CD4-positive, alpha-beta memory T cell (primary cell): ENCODE measurements at regions not wholly inside any gene's neighbourhood (a gene's known extent, or its start where the extent isn't known, plus 50 kb on each side); places are given as distances from the start of the nearest gene placed in this dataset.

Source experiments
- CTCF ChIA-PET: fragments of 350-600 bp; sonication (Branson Sonifier 250); formaldehyde crosslinking; loops from one replicate; lab custom pipeline; 2021; ENCODE audit warnings: inconsistent platforms; ENCODE audit not compliant: partially characterized antibody; lab: Charles Lee
- POLR2A ChIA-PET: fragments of 350-600 bp; sonication (Branson Sonifier 250); formaldehyde crosslinking; loops from one replicate; lab custom pipeline; 2021; ENCODE audit not compliant: partially characterized antibody; lab: Charles Lee
- DNase-seq, 5 donors: peaks; one replicate each; pipeline versions ENCODE4 v3.0.0 to v3.0.0-alpha.2; 2020 to 2022; ENCODE audit warnings: mixed read lengths in 1 of 5
- H3K27ac ChIP-seq: one replicate; pipeline ENCODE4 v1.7.0; 2013; ENCODE audit warnings: low read depth, low read length
- H3K27me3 ChIP-seq: 2 replicates; pipeline ENCODE4 v1.7.0; 2013; ENCODE audit warnings: mild to moderate bottlenecking, low read length, moderate library complexity; ENCODE audit not compliant: insufficient read depth
- H3K36me3 ChIP-seq: 2 replicates; pipeline ENCODE4 v1.7.0; 2013; ENCODE audit warnings: mild to moderate bottlenecking, low read length, moderate library complexity; ENCODE audit not compliant: insufficient read depth
- H3K4me1 ChIP-seq: 2 replicates; pipeline ENCODE4 v1.7.0; 2013; ENCODE audit warnings: mild to moderate bottlenecking, low read length, moderate library complexity; ENCODE audit not compliant: insufficient read depth
- H3K4me3 ChIP-seq, 2 donors: one replicate each; pipeline ENCODE4 v1.7.0; 2013; ENCODE audit warnings: low read length in 2 of 2, mild to moderate bottlenecking in 1 of 2
- H3K9me3 ChIP-seq, 2 donors: one replicate each; pipeline ENCODE4 v1.7.0; 2013; ENCODE audit warnings: low read length in 2 of 2, control low read depth in 1 of 2; ENCODE audit not compliant: control insufficient read depth in 1 of 2
- H3K27ac Mint-ChIP-seq, 7 donors: one replicate each; pipeline ENCODE4 v1.8.0; 2020 to 2021; ENCODE audit warnings: mixed read lengths in 7 of 7, mild to moderate bottlenecking in 6 of 7, inconsistent platforms in 3 of 7, moderate library complexity in 3 of 7
- H3K27me3 Mint-ChIP-seq, 2 donors: one replicate each; pipeline ENCODE4 v1.8.0; 2020 to 2021; ENCODE audit warnings: mixed read lengths in 2 of 2
- H3K36me3 Mint-ChIP-seq, 2 donors: one replicate each; pipeline ENCODE4 v1.8.0; 2020 to 2021; ENCODE audit warnings: mixed read lengths in 2 of 2, inconsistent platforms in 1 of 2, mild to moderate bottlenecking in 1 of 2
- H3K4me1 Mint-ChIP-seq, 4 donors: one replicate each; pipeline ENCODE4 v1.8.0; 2020 to 2021; ENCODE audit warnings: mixed read lengths in 4 of 4, mild to moderate bottlenecking in 1 of 4
- H3K4me3 Mint-ChIP-seq, 8 donors: one replicate each; pipeline ENCODE4 v1.8.0; 2020 to 2021; ENCODE audit warnings: mixed read lengths in 8 of 8, mild to moderate bottlenecking in 7 of 8, moderate library complexity in 6 of 8, inconsistent platforms in 3 of 8
- H3K9me3 Mint-ChIP-seq, 8 donors: one replicate each; pipeline ENCODE4 v1.8.0; 2020 to 2021; ENCODE audit warnings: mixed read lengths in 8 of 8, mild to moderate bottlenecking in 5 of 8, inconsistent platforms in 3 of 8, moderate library complexity in 1 of 8
- intact Hi-C: fragments of 100-400 bp; cut with micrococcal nuclease; formaldehyde crosslinking; loops from one replicate; pipeline ENCODE4 v1.15.1; 2023

DNA sequence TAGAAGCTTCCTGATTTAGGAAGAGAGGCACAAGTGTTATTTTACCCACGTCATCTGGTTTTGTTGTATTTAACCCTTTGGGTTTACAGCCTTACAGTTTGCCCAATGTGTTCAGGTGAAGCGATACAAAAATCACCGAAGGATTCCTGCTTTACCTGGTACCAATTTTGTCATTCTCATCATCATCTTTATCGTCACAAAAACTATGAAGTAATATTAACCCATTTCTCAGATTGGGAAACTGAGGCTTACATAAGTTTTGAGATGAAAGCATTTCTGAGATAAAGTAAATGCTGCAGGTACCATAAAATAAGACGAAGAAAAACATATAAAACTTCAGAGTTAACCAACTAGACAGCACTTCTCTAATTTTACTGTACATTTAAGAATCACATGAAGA is 370.6 kb upstream of the OR4E1 start:
- Mint-ChIP-seq H3K36me3 (no peaks in the 10 kb centered on the region), H3K27ac (no peak overlapping the region), H3K4me3 (peak overlapping the region in 1 of 8 donors; percentile 20), H3K27me3 (no peaks in the 10 kb centered on the region), H3K9me3 (no peaks in the 10 kb centered on the region), H3K4me1 (peaks cover 10 to 31% (median 19%) of the 10 kb centered on the region in 4 donors)
- POLR2A ChIA-PET: no interaction called here
- CTCF ChIA-PET: no interaction called here
- Histone ChIP-seq H3K27me3 (no peaks in the 10 kb centered on the region), H3K9me3 (no peaks in the 10 kb centered on the region), H3K4me1 (peaks cover 7% of the 10 kb centered on the region), H3K27ac (no peak overlapping the region), H3K36me3 (no peaks in the 10 kb centered on the region), H3K4me3 (no peak overlapping the region)
- no peak for DNase-seq
- intact Hi-C loops: no loop called here

DNA sequence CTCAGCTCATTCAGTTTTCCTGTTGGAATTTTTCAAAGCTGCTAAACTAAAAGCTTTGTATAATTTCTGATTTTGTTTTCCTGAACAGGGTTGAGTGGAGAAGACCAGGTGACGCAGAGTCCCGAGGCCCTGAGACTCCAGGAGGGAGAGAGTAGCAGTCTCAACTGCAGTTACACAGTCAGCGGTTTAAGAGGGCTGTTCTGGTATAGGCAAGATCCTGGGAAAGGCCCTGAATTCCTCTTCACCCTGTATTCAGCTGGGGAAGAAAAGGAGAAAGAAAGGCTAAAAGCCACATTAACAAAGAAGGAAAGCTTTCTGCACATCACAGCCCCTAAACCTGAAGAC is 367.1 kb upstream of the OR4E1 start:
- peak overlapping the region; percentile 40 to 82 (median 78) for H3K4me3 Mint-ChIP-seq
- H3K36me3 ChIP-seq: no peaks in the 10 kb centered on the region
- H3K9me3 ChIP-seq: no peaks in the 10 kb centered on the region
- no peaks in the 10 kb centered on the region for H3K4me1 ChIP-seq
- intact Hi-C loops: loop anchor here (1.0 kb wide), 2 partner anchors 37 to 516 kb away; no protein-coding TSS in a partner anchor
- no peaks in the 10 kb centered on the region for H3K27me3 Mint-ChIP-seq
- CTCF ChIA-PET: interaction anchor here (1.2 to 2.3 kb wide), 15 partner anchors 8 to 529 kb away, joined by 3 to 22 read pairs (median 4); no protein-coding TSS in a partner anchor
- peak overlapping the region; percentile 30 to 92 (median 80) for H3K27ac Mint-ChIP-seq
- no peaks in the 10 kb centered on the region for H3K36me3 Mint-ChIP-seq
- DNase-seq: no peak
- POLR2A ChIA-PET: interaction anchor here (0.7 to 2.3 kb wide), 6 partner anchors 38 to 529 kb away, joined by 3 to 11 read pairs (median 4); no protein-coding TSS in a partner anchor
- no peak overlapping the region for H3K27ac ChIP-seq
- no peaks in the 10 kb centered on the region for H3K27me3 ChIP-seq
- peaks cover 2 to 12% (median 4%) of the 10 kb centered on the region in 4 donors for H3K4me1 Mint-ChIP-seq
- H3K4me3 ChIP-seq: peak overlapping the region in 1 of 2 donors; percentile 14
- H3K9me3 Mint-ChIP-seq: no peaks in the 10 kb centered on the region

DNA sequence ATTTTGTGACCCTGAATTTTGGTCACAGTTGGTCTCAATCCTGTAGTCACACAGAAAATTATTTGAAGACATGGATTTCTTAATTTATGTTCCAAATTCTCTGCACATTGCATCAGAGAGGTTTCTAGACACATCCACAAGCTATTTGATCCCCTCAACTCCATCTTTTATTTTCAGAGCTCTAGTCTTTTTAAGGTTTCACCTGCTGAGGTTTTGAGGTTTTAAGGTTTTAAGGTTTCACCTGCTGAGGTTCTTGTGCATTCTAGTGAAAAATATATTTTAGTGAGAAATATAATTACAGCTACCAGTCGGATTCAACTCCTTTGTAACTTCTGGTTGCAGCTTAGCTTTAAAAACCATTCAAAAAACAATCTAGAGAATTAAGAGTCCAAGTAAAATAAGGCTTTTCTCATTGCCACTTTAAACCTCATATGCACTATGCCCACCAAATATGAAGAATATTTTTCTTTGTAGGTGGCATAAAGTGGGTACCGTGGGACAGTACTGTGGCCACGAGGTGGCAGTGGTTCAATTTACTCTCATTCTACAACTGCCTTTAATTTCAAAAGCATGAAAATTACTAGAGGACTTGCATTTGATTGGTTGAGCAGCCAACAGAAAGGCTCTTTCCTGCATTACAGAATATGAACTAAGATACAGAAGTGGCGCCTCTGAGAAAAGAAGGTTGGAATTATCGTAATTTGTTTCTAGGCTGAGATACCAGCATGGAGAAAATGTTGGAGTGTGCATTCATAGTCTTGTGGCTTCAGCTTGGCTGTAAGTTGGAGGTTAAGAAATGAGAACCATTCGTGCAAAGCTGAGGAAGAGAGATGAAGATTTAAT is 366.5 kb upstream of the OR4E1 start:
- H3K4me3 ChIP-seq: peak overlapping the region in 1 of 2 donors; percentile 14
- CTCF ChIA-PET: interaction anchor here (1.1 to 2.3 kb wide), 17 partner anchors 9 to 530 kb away, joined by 3 to 22 read pairs (median 4); no protein-coding TSS in a partner anchor
- H3K4me3 Mint-ChIP-seq: peak overlapping the region; percentile 40 to 82 (median 78)

DNA sequence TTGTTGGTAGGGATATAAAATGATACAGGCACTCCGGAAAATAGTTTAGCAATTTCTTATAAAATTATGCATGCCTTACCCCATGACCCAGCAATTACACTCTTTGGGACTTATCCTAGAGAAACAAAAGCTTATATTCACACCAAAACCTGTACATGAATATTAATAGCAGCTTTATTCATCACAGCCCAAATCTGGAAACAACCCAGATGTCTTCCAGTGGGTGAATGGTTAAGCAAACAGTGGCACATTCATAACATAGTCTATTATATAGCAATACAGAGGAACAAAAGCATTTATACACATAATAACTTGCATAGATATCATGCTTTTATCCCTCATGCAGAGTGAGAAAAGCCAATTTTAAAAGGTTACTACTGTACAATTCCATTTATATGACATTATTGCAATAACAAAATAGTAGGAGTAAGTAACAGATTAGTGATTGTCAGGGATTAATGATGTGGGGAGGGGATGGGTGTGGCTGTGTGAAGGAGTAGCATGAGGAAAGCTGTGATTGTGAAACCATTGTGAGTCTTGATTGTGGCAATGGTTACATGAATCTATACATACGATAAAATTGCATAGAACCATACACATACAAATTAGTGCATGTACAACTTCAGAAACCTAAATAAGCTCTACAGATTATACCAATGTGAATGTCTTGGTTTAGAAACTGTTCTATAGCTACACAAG is 363.1 kb upstream of the OR4E1 start:
- no peak overlapping the region for H3K27ac Mint-ChIP-seq
- intact Hi-C loops: no loop called here
- POLR2A ChIA-PET: interaction anchor here (0.8 kb wide), 1 partner anchor 40 kb away, joined by 3 read pairs; no protein-coding TSS in a partner anchor

More for the DNA sequence above, 366.5 kb upstream of the OR4E1 start:
- peak; percentile 38 to 56 (median 44) for DNase-seq
- Histone ChIP-seq H3K4me1 (no peaks in the 10 kb centered on the region), H3K27me3 (no peaks in the 10 kb centered on the region), H3K9me3 (no peaks in the 10 kb centered on the region), H3K36me3 (no peaks in the 10 kb centered on the region), H3K27ac (no peak overlapping the region)
- POLR2A ChIA-PET: interaction anchor here (0.6 to 2.3 kb wide), 7 partner anchors 37 to 530 kb away, joined by 3 to 11 read pairs (median 4); no protein-coding TSS in a partner anchor
- no peaks in the 10 kb centered on the region for H3K9me3 Mint-ChIP-seq
- peaks cover 2 to 11% (median 4%) of the 10 kb centered on the region in 4 donors for H3K4me1 Mint-ChIP-seq
- intact Hi-C loops: loop anchor here (1.0 kb wide), 2 partner anchors 37 to 516 kb away; no protein-coding TSS in a partner anchor
- no peaks in the 10 kb centered on the region for H3K36me3 Mint-ChIP-seq
- H3K27me3 Mint-ChIP-seq: no peaks in the 10 kb centered on the region
- peak overlapping the region; percentile 30 to 92 (median 80) for H3K27ac Mint-ChIP-seq

DNA sequence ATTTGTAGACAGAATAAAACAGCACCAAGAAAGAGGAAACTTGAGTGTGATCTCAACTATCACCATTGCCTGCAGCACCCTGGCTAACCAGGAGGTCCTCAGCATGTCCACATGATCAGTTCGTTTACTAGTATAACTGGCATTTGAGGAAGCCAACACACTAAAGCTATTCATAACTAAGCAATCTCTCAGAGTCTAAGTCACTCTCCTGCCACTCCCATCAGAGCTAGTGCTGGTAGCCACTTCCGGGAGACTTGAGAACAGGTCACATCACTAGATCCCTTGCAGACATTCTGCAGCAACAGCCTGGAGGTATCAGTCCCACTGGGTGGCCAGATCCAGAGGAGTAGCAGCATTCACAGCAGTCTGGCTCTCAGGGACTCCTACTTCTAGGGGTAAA is 352.9 kb upstream of the OR4E1 start:
- H3K9me3 ChIP-seq: no peaks in the 10 kb centered on the region
- no peak overlapping the region for H3K27ac ChIP-seq
- no peaks in the 10 kb centered on the region for H3K36me3 Mint-ChIP-seq
- H3K4me3 Mint-ChIP-seq: peak overlapping the region in 2 of 8 donors; percentile 20 to 32
- H3K27ac Mint-ChIP-seq: peak overlapping the region in 2 of 7 donors; percentile 36 to 53
- ChIA-PET POLR2A (no interaction called here), CTCF (interaction anchor here (1.5 to 1.6 kb wide), 2 partner anchors 14 to 49 kb away, joined by 4 to 5 read pairs; no protein-coding TSS in a partner anchor)
- no peak for DNase-seq
- H3K4me1 ChIP-seq: no peaks in the 10 kb centered on the region
- no peaks in the 10 kb centered on the region for H3K36me3 ChIP-seq
- H3K9me3 Mint-ChIP-seq: no peaks in the 10 kb centered on the region
- intact Hi-C loops: no loop called here
- no peaks in the 10 kb centered on the region for H3K27me3 ChIP-seq
- H3K4me3 ChIP-seq: no peak overlapping the region
- H3K27me3 Mint-ChIP-seq: peaks cover 4 to 8% of the 10 kb centered on the region in 2 donors
- peaks cover 0 to 7% (median 2%) of the 10 kb centered on the region in 4 donors for H3K4me1 Mint-ChIP-seq

More for the DNA sequence above, 363.1 kb upstream of the OR4E1 start:
- Histone ChIP-seq H3K27ac (no peak overlapping the region), H3K9me3 (no peaks in the 10 kb centered on the region), H3K4me3 (no peak overlapping the region), H3K27me3 (no peaks in the 10 kb centered on the region), H3K4me1 (no peaks in the 10 kb centered on the region), H3K36me3 (no peaks in the 10 kb centered on the region)
- peaks cover 2 to 7% (median 4%) of the 10 kb centered on the region in 4 donors for H3K4me1 Mint-ChIP-seq
- no peaks in the 10 kb centered on the region for H3K9me3 Mint-ChIP-seq
- peaks cover 0 to 2% of the 10 kb centered on the region in 2 donors for H3K27me3 Mint-ChIP-seq
- H3K36me3 Mint-ChIP-seq: no peaks in the 10 kb centered on the region
- no peak overlapping the region for H3K4me3 Mint-ChIP-seq
- CTCF ChIA-PET: interaction anchor here (0.7 kb wide), 1 partner anchor 44 kb away, joined by 3 read pairs; no protein-coding TSS in a partner anchor
- no peak for DNase-seq

DNA sequence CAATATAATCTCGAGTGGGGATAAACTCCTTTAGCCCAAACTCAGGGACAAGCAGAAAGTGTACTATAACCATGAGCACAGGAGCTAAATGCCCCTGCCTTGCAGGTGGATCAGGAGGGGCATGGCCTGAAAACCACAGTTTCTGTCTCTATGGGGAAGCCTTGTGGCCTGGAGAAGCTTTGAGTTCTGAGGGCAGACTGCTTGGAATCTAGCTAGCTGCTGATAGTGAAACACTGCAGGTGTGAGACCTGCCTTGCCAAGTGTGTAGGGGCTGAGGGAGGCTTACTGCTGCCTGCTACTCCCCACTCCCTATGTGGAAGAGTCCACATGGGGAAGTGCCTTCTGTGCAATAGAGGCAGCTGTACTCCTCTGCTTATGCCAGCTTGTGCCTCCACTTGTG is 352.3 kb upstream of the OR4E1 start:
- H3K9me3 ChIP-seq: no peaks in the 10 kb centered on the region
- no peak overlapping the region for H3K27ac Mint-ChIP-seq
- H3K4me1 Mint-ChIP-seq: peaks cover 0 to 7% (median 2%) of the 10 kb centered on the region in 4 donors
- no peaks in the 10 kb centered on the region for H3K4me1 ChIP-seq
- no peak overlapping the region for H3K4me3 Mint-ChIP-seq
- no peaks in the 10 kb centered on the region for H3K36me3 ChIP-seq
- ChIA-PET CTCF (interaction anchor here (1.5 to 1.6 kb wide), 2 partner anchors 14 to 48 kb away, joined by 4 to 5 read pairs; no protein-coding TSS in a partner anchor), POLR2A (no interaction called here)
- intact Hi-C loops: no loop called here
- peaks cover 4 to 8% of the 10 kb centered on the region in 2 donors for H3K27me3 Mint-ChIP-seq
- no peak overlapping the region for H3K27ac ChIP-seq
- no peaks in the 10 kb centered on the region for H3K27me3 ChIP-seq
- no peaks in the 10 kb centered on the region for H3K36me3 Mint-ChIP-seq
- no peak overlapping the region for H3K4me3 ChIP-seq
- no peak for DNase-seq
- H3K9me3 Mint-ChIP-seq: no peaks in the 10 kb centered on the region
